Activated T-cell treated with anti-CD3 and anti-CD28 coated beads, Interleukin-2, amount 50 U/mL, for 72 hours (primary cell): ENCODE measurements at regions not wholly inside any gene's neighbourhood (a gene's known extent, or its start where the extent isn't known, plus 50 kb on each side); places are given as distances from the start of the nearest gene placed in this dataset.

Experiments
- ATAC-seq, 2 donors: fragments of 150-1000 bp; cut with Tn5 transposase; replicated peaks in 1 of 2; 2 replicates each; pipeline ENCODE4 v1.10.0; 2021; ENCODE audit warnings: moderate library complexity in 2 of 2, mild to moderate bottlenecking in 1 of 2
- DNase-seq, 2 donors: peaks; one replicate each; pipeline ENCODE4 v3.0.0; 2021 to 2022; ENCODE audit warnings: mixed read lengths in 1 of 2
- H3K27ac Mint-ChIP-seq: one replicate; pipeline ENCODE4 v1.8.0; 2022; ENCODE audit warnings: mild to moderate bottlenecking, moderate library complexity, mixed read lengths
- H3K27me3 Mint-ChIP-seq: one replicate; pipeline ENCODE4 v1.8.0; 2022; ENCODE audit warnings: low read depth, mixed read lengths
- H3K36me3 Mint-ChIP-seq, 2 donors: one replicate each; pipeline ENCODE4 v1.8.0; 2022; ENCODE audit warnings: mixed read lengths in 2 of 2, mild to moderate bottlenecking in 1 of 2; ENCODE audit not compliant: insufficient read depth in 2 of 2
- H3K4me1 Mint-ChIP-seq: one replicate; pipeline ENCODE4 v1.8.0; 2022; ENCODE audit warnings: low read depth, mixed read lengths
- H3K4me3 Mint-ChIP-seq, 2 donors: one replicate each; pipeline ENCODE4 v1.8.0; 2022; ENCODE audit warnings: mild to moderate bottlenecking in 2 of 2, mixed read lengths in 2 of 2, moderate library complexity in 2 of 2
- H3K9me3 Mint-ChIP-seq, 2 donors: one replicate each; pipeline ENCODE4 v1.8.0; 2022; ENCODE audit warnings: mixed read lengths in 2 of 2

DNA sequence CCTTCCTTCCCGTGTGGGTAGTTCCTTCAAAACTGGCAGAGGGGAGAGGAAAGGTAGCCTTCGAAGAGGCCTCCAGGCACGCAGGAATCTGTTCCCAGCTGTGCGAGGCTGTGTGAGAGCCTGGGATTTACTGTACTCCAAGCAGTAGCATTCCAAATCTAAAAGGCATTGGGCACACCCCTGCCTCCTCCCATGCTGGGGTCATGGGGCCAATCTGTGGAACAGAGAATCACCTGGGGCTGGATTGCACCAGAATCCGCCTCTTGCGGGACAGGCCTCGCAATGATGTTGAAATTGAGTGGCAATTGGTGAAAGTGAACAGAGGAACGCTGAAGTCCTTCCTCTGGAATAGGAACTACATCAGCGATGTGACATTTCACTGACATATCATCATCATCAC is 72.5 kb upstream of the IRX3 start:
- Mint-ChIP-seq H3K4me1 (no peaks in the 10 kb centered on the region), H3K9me3 (peaks cover 2 to 3% of the 10 kb centered on the region in 2 donors), H3K27ac (no peak overlapping the region), H3K4me3 (no peak overlapping the region), H3K36me3 (peaks cover 0 to under 1% of the 10 kb centered on the region in 2 donors), H3K27me3 (peaks cover 24% of the 10 kb centered on the region)
- ATAC-seq (no peak), DNase-seq (no peak)

- DNase-seq: no peak
- Mint-ChIP-seq H3K27me3 (peaks cover 16% of the 10 kb centered on the region), H3K9me3 (peaks cover 2 to 6% of the 10 kb centered on the region in 2 donors), H3K27ac (no peak overlapping the region), H3K4me3 (no peak overlapping the region), H3K36me3 (peaks cover 1 to 3% of the 10 kb centered on the region in 2 donors), H3K4me1 (no peaks in the 10 kb centered on the region)
- no peak for ATAC-seq
Observed at GRCh38 chr16:54356391-54356790, 69.8 kb upstream of the IRX3 start.

GRCh38 chr16:54355251-54355650 is 68.7 kb upstream of the IRX3 start:
- H3K27me3 Mint-ChIP-seq: peaks cover 8% of the 10 kb centered on the region
- no peaks in the 10 kb centered on the region for H3K4me1 Mint-ChIP-seq
- ATAC-seq: no peak
- H3K4me3 Mint-ChIP-seq: no peak overlapping the region
- peaks cover 1 to 3% of the 10 kb centered on the region in 2 donors for H3K36me3 Mint-ChIP-seq
- peaks cover 2 to 6% of the 10 kb centered on the region in 2 donors for H3K9me3 Mint-ChIP-seq
- no peak for DNase-seq
- H3K27ac Mint-ChIP-seq: no peak overlapping the region

DNA sequence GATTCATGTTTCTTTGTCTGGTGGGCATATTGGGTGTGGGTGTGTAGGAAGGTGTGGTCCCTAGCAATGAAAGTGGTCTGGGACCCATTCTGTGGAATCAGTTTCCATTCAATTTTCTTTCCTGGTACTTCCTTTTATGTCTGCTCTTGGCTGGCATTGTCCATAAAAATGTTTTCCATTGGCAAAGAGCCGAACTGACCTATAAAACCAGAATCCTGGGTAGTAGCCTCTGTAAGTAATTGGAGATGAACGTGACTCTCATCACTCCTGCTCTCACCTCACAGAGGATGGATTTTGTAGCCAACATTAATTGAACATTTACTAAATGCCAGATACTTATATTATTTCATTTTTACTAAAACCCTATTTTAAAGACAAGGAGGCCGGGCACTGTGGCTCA is 66.5 kb upstream of the IRX3 start:
- H3K4me3 Mint-ChIP-seq: no peak overlapping the region
- no peak overlapping the region for H3K27ac Mint-ChIP-seq
- peaks cover 1 to 3% of the 10 kb centered on the region in 2 donors for H3K36me3 Mint-ChIP-seq
- ATAC-seq: no peak
- peaks cover 2 to 6% of the 10 kb centered on the region in 2 donors for H3K9me3 Mint-ChIP-seq
- DNase-seq: no peak
- no peaks in the 10 kb centered on the region for H3K4me1 Mint-ChIP-seq
- H3K27me3 Mint-ChIP-seq: peaks cover 8% of the 10 kb centered on the region

- peaks cover 2 to 6% of the 10 kb centered on the region in 2 donors for H3K9me3 Mint-ChIP-seq
- H3K36me3 Mint-ChIP-seq: peaks cover 1 to 3% of the 10 kb centered on the region in 2 donors
- DNase-seq (no peak), ATAC-seq (no peak)
- H3K27ac Mint-ChIP-seq: no peak overlapping the region
- H3K4me1 Mint-ChIP-seq: no peaks in the 10 kb centered on the region
- H3K27me3 Mint-ChIP-seq: peaks cover 8% of the 10 kb centered on the region
- no peak overlapping the region for H3K4me3 Mint-ChIP-seq
Observed at GRCh38 chr16:54351171-54351570, 64.6 kb upstream of the IRX3 start.

DNA sequence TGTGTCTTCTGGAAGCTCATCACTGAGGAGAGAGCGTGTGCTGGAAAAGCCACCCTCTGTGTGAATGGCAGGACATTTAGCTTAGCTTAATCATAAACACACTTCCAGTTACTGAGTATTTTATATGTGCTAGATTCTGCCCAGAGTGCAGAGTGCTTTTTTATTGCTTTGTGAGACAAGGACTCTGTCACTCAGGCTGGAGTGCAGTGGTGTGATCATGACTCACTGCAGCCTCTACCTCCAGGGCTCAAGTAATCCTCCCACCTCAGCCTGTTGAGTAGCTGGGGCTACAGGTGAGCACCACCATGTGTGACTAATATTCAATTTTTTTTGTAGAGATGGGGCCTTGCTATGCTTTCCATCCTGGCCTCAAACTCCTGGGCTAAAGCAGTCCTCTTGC is 61.4 kb upstream of the IRX3 start:
- H3K36me3 Mint-ChIP-seq: no peaks in the 10 kb centered on the region
- DNase-seq (no peak), ATAC-seq (no peak)
- H3K4me1 Mint-ChIP-seq: no peaks in the 10 kb centered on the region
- peaks cover 8% of the 10 kb centered on the region for H3K27me3 Mint-ChIP-seq
- no peak overlapping the region for H3K4me3 Mint-ChIP-seq
- H3K9me3 Mint-ChIP-seq: peaks cover 0 to 1% of the 10 kb centered on the region in 2 donors
- no peak overlapping the region for H3K27ac Mint-ChIP-seq

DNA sequence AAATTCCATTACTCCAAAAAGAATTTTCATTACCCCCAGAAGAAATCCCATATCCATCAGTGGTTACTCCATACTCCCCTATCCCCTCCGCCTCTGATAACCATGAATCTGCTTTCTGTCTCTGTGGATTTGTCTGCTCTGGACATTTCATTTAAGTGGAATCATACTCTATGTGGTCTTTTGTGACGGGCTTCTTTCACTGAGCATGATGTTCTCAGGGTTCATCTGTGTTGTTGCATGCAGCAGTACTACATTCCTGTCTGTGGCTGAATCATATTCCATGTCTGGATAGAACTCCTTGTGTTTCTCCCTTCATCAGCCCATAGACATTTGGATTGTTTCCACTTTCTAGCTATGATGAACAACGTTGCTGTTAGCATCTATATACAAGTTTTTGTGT is 59.5 kb upstream of the IRX3 start:
- no peaks in the 10 kb centered on the region for H3K36me3 Mint-ChIP-seq
- H3K4me1 Mint-ChIP-seq: no peaks in the 10 kb centered on the region
- H3K27ac Mint-ChIP-seq: no peak overlapping the region
- no peak overlapping the region for H3K4me3 Mint-ChIP-seq
- no peaks in the 10 kb centered on the region for H3K27me3 Mint-ChIP-seq
- no peak for ATAC-seq
- no peak for DNase-seq
- H3K9me3 Mint-ChIP-seq: no peaks in the 10 kb centered on the region

- no peaks in the 10 kb centered on the region for H3K27me3 Mint-ChIP-seq
- H3K36me3 Mint-ChIP-seq: no peaks in the 10 kb centered on the region
- H3K4me3 Mint-ChIP-seq: no peak overlapping the region
Observed at GRCh38 chr16:54344646-54345630, 58.4 kb upstream of the IRX3 start.

GRCh38 chr16:54342966-54343365 is 56.4 kb upstream of the IRX3 start:
- H3K4me1 Mint-ChIP-seq: no peaks in the 10 kb centered on the region
- H3K4me3 Mint-ChIP-seq: no peak overlapping the region
- H3K27me3 Mint-ChIP-seq: peaks cover 10% of the 10 kb centered on the region
- no peaks in the 10 kb centered on the region for H3K36me3 Mint-ChIP-seq
- H3K9me3 Mint-ChIP-seq: no peaks in the 10 kb centered on the region
- no peak for DNase-seq
- no peak for ATAC-seq
- H3K27ac Mint-ChIP-seq: no peak overlapping the region

More at GRCh38 chr16:54344646-54345630, 58.4 kb upstream of the IRX3 start:
- H3K27ac Mint-ChIP-seq: no peak overlapping the region
- no peaks in the 10 kb centered on the region for H3K9me3 Mint-ChIP-seq
- no peaks in the 10 kb centered on the region for H3K4me1 Mint-ChIP-seq
- DNase-seq (no peak), ATAC-seq (no peak)

GRCh38 chr16:54341892-54342776 is 55.5 kb upstream of the IRX3 start:
- Mint-ChIP-seq H3K27ac (no peak overlapping the region), H3K4me1 (no peaks in the 10 kb centered on the region), H3K27me3 (peaks cover 10% of the 10 kb centered on the region), H3K4me3 (no peak overlapping the region), H3K36me3 (no peaks in the 10 kb centered on the region), H3K9me3 (no peaks in the 10 kb centered on the region)
- DNase-seq: no peak
- no peak for ATAC-seq

DNA sequence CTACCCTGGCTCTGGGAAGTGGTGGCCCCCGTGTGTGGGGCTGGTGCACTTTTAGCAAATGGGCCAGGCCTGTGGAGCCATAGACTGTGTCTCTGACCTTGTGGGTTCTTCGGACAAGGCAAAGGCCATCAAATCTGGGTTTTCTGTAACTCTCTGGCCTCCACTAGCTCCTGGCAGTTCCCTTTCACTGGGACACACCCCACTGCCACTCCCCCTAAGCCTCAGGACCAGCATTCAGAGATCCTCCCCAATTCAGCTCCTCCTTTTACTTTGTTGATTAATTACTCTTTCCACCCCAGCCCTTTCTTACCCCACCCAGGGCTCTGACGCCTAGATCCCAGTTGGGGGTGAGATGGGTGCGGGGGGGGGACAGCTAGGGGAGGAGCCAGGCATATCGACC is 53.9 kb upstream of the IRX3 start:
- no peaks in the 10 kb centered on the region for H3K4me1 Mint-ChIP-seq
- H3K9me3 Mint-ChIP-seq: no peaks in the 10 kb centered on the region
- no peak overlapping the region for H3K27ac Mint-ChIP-seq
- H3K27me3 Mint-ChIP-seq: peaks cover 10% of the 10 kb centered on the region
- ATAC-seq: no peak
- no peak for DNase-seq
- no peaks in the 10 kb centered on the region for H3K36me3 Mint-ChIP-seq
- no peak overlapping the region for H3K4me3 Mint-ChIP-seq

DNA sequence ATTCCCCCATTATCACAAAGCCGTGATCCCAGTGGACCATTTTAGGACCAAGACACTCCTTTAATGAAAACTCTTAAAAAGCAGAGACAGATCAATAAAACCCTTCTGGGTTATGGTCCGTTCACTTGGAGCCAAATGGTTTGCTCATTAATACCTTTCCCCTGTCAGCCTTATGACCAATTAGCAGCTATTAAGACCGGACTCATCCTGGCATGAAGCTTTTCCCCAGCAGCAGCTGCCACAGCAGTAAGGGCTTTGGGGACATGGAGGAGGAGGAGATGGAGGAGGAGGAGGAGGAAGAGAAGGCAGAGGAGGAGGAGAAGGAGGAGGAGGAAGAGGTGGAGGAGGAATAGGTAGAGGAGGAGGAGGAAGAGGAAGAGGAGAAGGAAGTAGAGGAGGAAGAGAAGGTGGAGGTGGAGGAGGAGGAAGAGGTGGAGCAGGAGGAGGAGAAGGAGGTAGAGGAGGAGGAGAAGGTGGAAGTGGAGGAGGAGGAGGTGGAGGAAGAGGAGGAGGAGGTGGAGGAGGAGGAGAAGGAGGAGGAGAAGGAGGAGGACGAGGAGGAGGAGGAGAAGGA is 50.1 kb upstream of the IRX3 start:
- H3K9me3 Mint-ChIP-seq: no peaks in the 10 kb centered on the region
- H3K27ac Mint-ChIP-seq: no peak overlapping the region
- peaks cover 19% of the 10 kb centered on the region for H3K27me3 Mint-ChIP-seq
- ATAC-seq (no peak), DNase-seq (no peak)
- H3K4me1 Mint-ChIP-seq: no peaks in the 10 kb centered on the region
- H3K4me3 Mint-ChIP-seq: no peak overlapping the region
- H3K36me3 Mint-ChIP-seq: no peaks in the 10 kb centered on the region
